ENCODE measurements at regions not wholly inside any gene's neighbourhood (a gene's known extent, or its start where the extent isn't known, plus 50 kb on each side); places are given as distances from the start of the nearest gene placed in this dataset.

- no peak for DNase-seq (ENCODE audit: extremely low read depth, low read depth)
- no peak for TF ChIP-seq CTCF (IDR thresholded peaks at IDR 0.05; ENCODE audit: low read depth, low read length)
Measured at GRCh38 chr12:58995666-58996363, 75.5 kb upstream of the LRIG3 start.

DNA sequence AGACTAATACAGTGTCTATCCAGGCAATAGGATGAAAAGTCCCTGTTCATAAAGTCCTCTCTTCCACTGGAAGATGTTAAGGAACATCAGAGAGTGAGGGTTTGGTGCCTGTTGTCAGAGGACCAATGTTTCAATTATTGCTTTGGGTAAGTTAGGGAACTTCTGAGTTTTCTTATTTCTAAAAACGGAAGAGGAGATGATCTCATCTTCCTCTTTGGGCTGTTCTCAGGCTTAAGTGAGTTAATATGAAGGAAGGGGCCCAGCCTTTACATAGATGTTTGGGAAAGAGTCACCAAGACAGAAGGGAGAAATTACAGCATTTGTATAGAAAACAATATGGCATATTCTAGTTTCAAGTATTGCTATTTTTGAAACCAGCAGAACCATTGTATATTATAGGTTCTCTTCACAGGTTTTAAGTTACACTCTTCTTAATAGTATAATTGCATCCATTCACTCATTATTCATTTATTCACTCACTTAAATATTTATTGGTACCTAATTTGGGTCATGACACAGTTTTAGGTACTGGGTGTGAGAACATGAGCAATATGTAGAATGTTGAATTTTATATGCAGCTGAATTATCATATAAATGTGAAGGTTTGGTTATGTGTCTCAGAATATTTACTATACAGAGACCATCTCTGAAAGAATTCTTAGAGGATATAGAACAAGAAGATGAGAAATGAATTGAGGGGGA is 68.5 kb upstream of the LRIG3 start:
- no peak for TF ChIP-seq CTCF (IDR thresholded peaks at IDR 0.05; ENCODE audit: low read depth, low read length)
- no peak for DNase-seq (ENCODE audit: extremely low read depth, low read depth)

- DNase-seq (ENCODE audit: extremely low read depth, low read depth): no peak
- no peak for TF ChIP-seq CTCF (IDR thresholded peaks at IDR 0.05; ENCODE audit: low read depth, low read length)
Measured at GRCh38 chr12:58981961-58982360, 61.7 kb upstream of the LRIG3 start.

GRCh38 chr12:58980768-58981167 is 60.5 kb upstream of the LRIG3 start:
- no peak for DNase-seq (ENCODE audit: extremely low read depth, low read depth)
- TF ChIP-seq CTCF (IDR thresholded peaks at IDR 0.05; ENCODE audit: low read depth, low read length): no peak

GRCh38 chr12:58978717-58979116 is 58.4 kb upstream of the LRIG3 start:
- no peak for TF ChIP-seq CTCF (IDR thresholded peaks at IDR 0.05; ENCODE audit: low read depth, low read length)
- no peak for DNase-seq (ENCODE audit: extremely low read depth, low read depth)

- no peak for DNase-seq (ENCODE audit: extremely low read depth, low read depth)
- no peak for TF ChIP-seq CTCF (IDR thresholded peaks at IDR 0.05; ENCODE audit: low read depth, low read length)
Measured at GRCh38 chr12:58977476-58977875, 57.2 kb upstream of the LRIG3 start.

DNA sequence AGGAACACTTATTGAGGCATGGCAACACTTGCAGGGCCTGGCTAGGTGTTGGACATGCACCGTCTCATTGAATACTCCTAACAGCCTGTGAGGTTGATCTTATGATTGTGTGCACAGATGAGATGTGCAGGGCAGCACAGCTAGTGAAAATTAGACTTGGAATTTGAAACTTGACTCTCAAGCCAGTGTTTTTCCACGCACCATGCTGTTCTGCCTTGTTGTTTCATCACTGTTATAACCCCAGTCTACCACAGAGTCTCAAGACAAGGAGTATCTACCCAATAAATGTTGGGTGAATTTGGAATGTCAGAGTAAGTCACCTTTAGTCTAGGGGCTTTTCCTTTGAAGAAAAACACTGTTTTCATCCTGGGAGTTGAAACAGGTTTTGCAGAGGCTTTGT is 55.8 kb upstream of the LRIG3 start:
- no peak for TF ChIP-seq CTCF (IDR thresholded peaks at IDR 0.05; ENCODE audit: low read depth, low read length)
- DNase-seq (ENCODE audit: extremely low read depth, low read depth): no peak
